ENCODE measurements at regions not wholly inside any gene's neighbourhood (a gene's known extent, or its start where the extent isn't known, plus 50 kb on each side); places are given as distances from the start of the nearest gene placed in this dataset.

GRCh38 chr2:83565626-83566025 lies 893.5 kb downstream of the SUCLG1 start:
- DNase-seq (ENCODE audit: low read depth): no peak

GRCh38 chr2:83565181-83565580 lies 893.9 kb downstream of the SUCLG1 start:
- DNase-seq (ENCODE audit: low read depth): no peak

- DNase-seq (ENCODE audit: low read depth): no peak
Observed at GRCh38 chr2:83561592-83561991, 897.5 kb downstream of the SUCLG1 start.

- DNase-seq (ENCODE audit: low read depth): no peak
Observed at GRCh38 chr2:83536556-83536955, 922.5 kb downstream of the SUCLG1 start.

GRCh38 chr2:83534416-83534815 lies 924.7 kb downstream of the SUCLG1 start:
- DNase-seq (ENCODE audit: low read depth): no peak

- DNase-seq (ENCODE audit: low read depth): no peak
Observed at GRCh38 chr2:83531206-83531826, 927.8 kb downstream of the SUCLG1 start.

GRCh38 chr2:83528767-83529166 lies 930.3 kb downstream of the SUCLG1 start:
- DNase-seq (ENCODE audit: low read depth): no peak

- DNase-seq (ENCODE audit: low read depth): no peak
Observed at GRCh38 chr2:83522891-83523493, 936.1 kb downstream of the SUCLG1 start.

- no peak for DNase-seq (ENCODE audit: low read depth)
Observed at GRCh38 chr2:83517727-83518368, 941.2 kb downstream of the SUCLG1 start.

- no peak for DNase-seq (ENCODE audit: low read depth)
Observed at GRCh38 chr2:83516503-83516902, 942.6 kb downstream of the SUCLG1 start.

- no peak for DNase-seq (ENCODE audit: low read depth)
Observed at GRCh38 chr2:83487451-83487850, 971.6 kb downstream of the SUCLG1 start.

- no peak for DNase-seq (ENCODE audit: low read depth)
Observed at GRCh38 chr2:83481436-83481835, 977.6 kb downstream of the SUCLG1 start.

GRCh38 chr2:83478037-83478436 lies 981.0 kb downstream of the SUCLG1 start:
- no peak for DNase-seq (ENCODE audit: low read depth)

GRCh38 chr2:83475371-83475770 lies 983.7 kb downstream of the SUCLG1 start:
- DNase-seq (ENCODE audit: low read depth): no peak

GRCh38 chr2:83471655-83472054 lies 987.4 kb downstream of the SUCLG1 start:
- no peak for DNase-seq (ENCODE audit: low read depth)

- no peak for DNase-seq (ENCODE audit: low read depth)
Observed at GRCh38 chr2:83470928-83471327, 988.2 kb downstream of the SUCLG1 start.

- DNase-seq (ENCODE audit: low read depth): no peak
Observed at GRCh38 chr2:83464444-83464843, 994.6 kb downstream of the SUCLG1 start.

GRCh38 chr2:83462881-83463280 lies 996.2 kb downstream of the SUCLG1 start:
- no peak for DNase-seq (ENCODE audit: low read depth)

GRCh38 chr2:83461135-83461534 lies 997.9 kb downstream of the SUCLG1 start:
- DNase-seq (ENCODE audit: low read depth): no peak

- DNase-seq (ENCODE audit: low read depth): no peak
Observed at GRCh38 chr2:83459456-83459855, 999.6 kb downstream of the SUCLG1 start.

- no peak for DNase-seq (ENCODE audit: low read depth)
Observed at GRCh38 chr2:83435989-83436388, 1023.1 kb downstream of the SUCLG1 start.

GRCh38 chr2:83420993-83421392 lies 1038.1 kb downstream of the SUCLG1 start:
- no peak for DNase-seq (ENCODE audit: low read depth)

GRCh38 chr2:83394134-83394904 lies 1064.8 kb downstream of the SUCLG1 start:
- DNase-seq (ENCODE audit: low read depth): no peak

All from M059J (cell line).